Aorta (tissue), 5 donors: ENCODE measurements at regions not wholly inside any gene's neighbourhood (a gene's known extent, or its start where the extent isn't known, plus 50 kb on each side); places are given as distances from the start of the nearest gene placed in this dataset.

ENCODE experiments used
- ATAC-seq: fragments of 200-7000 bp; cut with Tn5 transposase; one replicate; pipeline ENCODE4 v1.9.1; 2022; ENCODE audit warnings: moderate library complexity; ENCODE audit not compliant: low FRiP score
- DNase-seq, 2 donors: peaks; one replicate each; pipeline ENCODE4 v3.0.0-alpha.2; 2020
- H3K27ac ChIP-seq, 2 donors: one replicate each; pipeline ENCODE4 v1.5.1; 2013; ENCODE audit warnings: low read length in 2 of 2, mild to moderate bottlenecking in 2 of 2, moderate library complexity in 2 of 2, control low read depth in 1 of 2, inconsistent platforms in 1 of 2, low read depth in 1 of 2
- H3K27me3 ChIP-seq, 2 donors: one replicate each; pipeline ENCODE4 v1.6.1; 2013; ENCODE audit warnings: control low read depth in 1 of 2, low read length in 1 of 2, mild to moderate bottlenecking in 1 of 2, moderate library complexity in 1 of 2; ENCODE audit not compliant: insufficient read depth in 2 of 2, control insufficient read depth in 1 of 2
- H3K36me3 ChIP-seq, 2 donors: one replicate each; pipeline ENCODE4 v1.6.1; 2013; ENCODE audit warnings: control low read depth in 1 of 2, low read length in 1 of 2, mild to moderate bottlenecking in 1 of 2; ENCODE audit not compliant: insufficient read depth in 2 of 2, control insufficient read depth in 1 of 2
- H3K4me1 ChIP-seq, 2 donors: one replicate each; pipeline ENCODE4 v1.6.1; 2013; ENCODE audit warnings: low read length in 2 of 2, control low read depth in 1 of 2, mild to moderate bottlenecking in 1 of 2, moderate library complexity in 1 of 2; ENCODE audit not compliant: insufficient read depth in 2 of 2, control insufficient read depth in 1 of 2
- H3K4me3 ChIP-seq, 2 donors: one replicate each; pipeline ENCODE4 v1.5.1; 2013; ENCODE audit warnings: low read length in 2 of 2, control low read depth in 1 of 2, mild to moderate bottlenecking in 1 of 2
- H3K9me3 ChIP-seq: one replicate; pipeline ENCODE4 v1.6.1; 2013; ENCODE audit warnings: mild to moderate bottlenecking, low read length; ENCODE audit not compliant: control insufficient read depth
- WGBS, 2 donors: extraction: QIAGEN DNeasy Blood & Tissue Kit; methylation state at CpG; one replicate each; pipeline ENCODE4 v1.1.7; 2013; 5-methylcytosine and 5-hydroxymethylcytosine counted together
- intact Hi-C, 2 donors: fragments of 100-400 bp; cut with DNase I; formaldehyde crosslinking; loops; one replicate each; pipeline versions ENCODE4 v1.14.2 to v1.15.0; 2022
- donor health status: healthy with polysubstance abuse.
- donor health status: Bipolar disorder and iron deficiency.
- donor health status: DM: no; HTN: no; CAD: no.
- donor health status: DM: no; HTN: no; CAD: no.
- donor health status: DM: yes; HTN: yes; CAD: no.

DNA sequence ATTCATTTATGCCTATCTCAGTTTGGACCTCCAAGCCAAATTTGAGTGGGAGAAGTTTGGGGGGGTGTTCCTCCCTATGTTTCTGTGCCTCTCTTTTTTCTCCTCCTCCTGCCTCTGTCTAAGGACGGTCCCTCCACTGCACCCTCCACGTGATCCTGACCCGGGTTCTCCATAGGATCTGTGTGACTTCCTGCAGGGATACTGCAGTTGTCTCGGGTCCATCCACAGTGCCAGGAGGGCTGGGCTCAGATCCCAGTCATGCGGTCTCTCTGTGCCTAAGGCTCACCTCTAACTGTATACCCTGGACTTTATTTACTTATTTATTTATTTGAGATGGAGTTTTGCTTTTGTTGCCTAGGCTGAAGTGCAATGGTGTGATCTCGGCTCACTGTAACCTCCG lies 1354.5 kb downstream of the BRD1 start:
- H3K9me3 ChIP-seq: no peaks in the 10 kb centered on the region
- 83 to 85% methylated on average over 7 of the region's 7 CpGs for WGBS, 2 donors
- no peak for DNase-seq
- ATAC-seq: no peak
- intact Hi-C loops: no loop called here
- H3K4me1 ChIP-seq: no peaks in the 10 kb centered on the region
- no peak overlapping the region for H3K4me3 ChIP-seq
- no peaks in the 10 kb centered on the region for H3K36me3 ChIP-seq
- H3K27ac ChIP-seq: no peak overlapping the region
- H3K27me3 ChIP-seq: peaks cover 0 to under 1% of the 10 kb centered on the region in 2 donors

DNA sequence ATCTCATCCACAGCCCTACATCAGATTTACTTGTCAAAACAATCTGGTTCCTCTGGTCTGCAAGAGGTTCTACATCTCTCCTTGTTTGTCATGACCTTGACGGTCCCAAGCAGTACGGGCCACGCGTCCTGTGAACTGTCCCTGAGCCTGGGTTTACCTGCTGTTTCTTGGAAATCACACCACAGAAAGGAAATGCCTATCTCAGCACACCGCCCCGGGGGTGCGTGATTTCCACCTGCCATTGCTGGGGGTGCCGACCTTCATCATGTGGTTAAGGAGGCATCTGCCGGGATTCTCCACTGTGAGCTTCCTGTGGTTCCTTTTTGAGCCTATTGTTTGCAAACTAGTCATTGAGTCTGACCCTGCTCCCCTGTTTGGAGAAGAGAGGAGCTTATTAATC lies 1363.4 kb downstream of the BRD1 start:
- H3K4me3 ChIP-seq: no peak overlapping the region
- H3K27me3 ChIP-seq: peaks cover 0 to 2% of the 10 kb centered on the region in 2 donors
- H3K27ac ChIP-seq: no peak overlapping the region
- no peaks in the 10 kb centered on the region for H3K4me1 ChIP-seq
- DNase-seq (peak; percentile 15 to 54), ATAC-seq (no peak)
- H3K9me3 ChIP-seq: no peaks in the 10 kb centered on the region
- 71% methylated on average over 9 of the region's 9 CpGs for WGBS, 2 donors
- intact Hi-C loops: no loop called here
- H3K36me3 ChIP-seq: no peaks in the 10 kb centered on the region

DNA sequence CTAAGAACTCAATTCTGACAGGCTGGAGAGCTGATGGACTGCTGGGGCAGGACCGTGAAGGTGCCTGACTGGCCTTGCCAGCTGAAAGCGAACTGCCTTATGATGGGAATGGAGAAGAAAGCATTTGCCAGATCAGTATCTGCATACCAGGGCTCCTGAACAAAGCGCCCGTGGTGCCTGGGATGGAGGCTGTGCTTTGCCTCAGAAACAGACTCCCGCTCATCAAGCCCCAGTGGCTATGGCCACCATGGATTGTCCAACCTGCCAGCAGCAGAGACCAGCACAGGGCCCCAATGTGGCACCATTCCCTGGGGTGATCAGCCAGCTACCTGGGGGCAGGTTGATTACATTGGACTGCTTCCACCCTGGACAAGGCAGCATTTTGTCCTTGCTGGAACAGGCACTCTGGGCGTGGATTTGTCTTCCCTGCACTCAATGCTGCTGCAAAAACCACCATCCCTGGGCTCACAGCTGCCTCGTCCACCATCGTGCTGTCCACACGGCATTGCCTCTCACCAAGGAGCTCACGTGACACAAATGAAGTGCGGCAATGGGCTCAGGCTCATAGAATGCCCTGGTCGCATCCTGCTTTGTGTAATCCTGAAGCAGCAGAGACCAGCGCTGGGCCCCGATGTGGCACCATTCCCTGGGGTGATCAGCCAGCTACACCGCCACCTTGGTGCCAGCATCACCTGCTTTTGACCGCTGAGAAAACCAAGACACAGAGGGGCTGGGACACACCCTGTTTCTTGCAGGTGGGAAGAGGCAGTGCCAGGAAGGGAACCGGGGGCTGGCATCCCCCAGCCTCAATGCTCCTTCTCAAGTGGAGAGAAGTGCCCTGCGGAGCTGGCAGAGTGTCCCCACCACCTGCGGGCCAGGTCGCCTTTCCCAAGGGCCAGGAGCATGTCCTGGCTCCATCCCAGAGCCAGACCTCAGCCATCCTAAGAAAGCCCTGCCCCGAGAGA lies 1367.5 kb downstream of the BRD1 start:
- peak in 1 of 2 donors; percentile 60 for DNase-seq
- WGBS, 2 donors: 83 to 84% methylated on average over 21 of the region's 21 CpGs

DNA sequence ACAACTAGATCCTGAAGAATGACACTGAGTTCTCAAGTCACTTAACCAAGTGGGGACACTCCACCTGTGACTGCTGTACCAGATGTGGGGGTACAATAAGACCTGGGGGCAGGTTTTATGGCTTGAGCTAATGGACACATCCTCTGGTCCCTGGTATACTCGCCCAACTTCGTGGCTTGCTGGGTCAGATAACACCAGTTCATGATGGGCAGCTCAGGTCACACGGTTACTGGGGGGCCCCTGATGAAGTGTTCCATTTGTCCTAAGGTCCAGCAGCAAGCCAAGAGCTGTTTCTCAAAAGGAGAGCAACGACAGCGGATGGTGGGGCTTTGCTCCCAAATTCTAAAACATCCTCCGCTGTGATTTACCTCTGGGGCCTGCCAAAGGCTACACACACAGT lies 1368.4 kb downstream of the BRD1 start:
- Histone ChIP-seq H3K4me3 (no peak overlapping the region), H3K36me3 (no peaks in the 10 kb centered on the region), H3K27ac (no peak overlapping the region), H3K9me3 (no peaks in the 10 kb centered on the region), H3K27me3 (no peaks in the 10 kb centered on the region), H3K4me1 (no peaks in the 10 kb centered on the region)
- ATAC-seq: no peak
- DNase-seq: peak in 1 of 2 donors; percentile 9
- WGBS, 2 donors: 63 to 71% methylated on average over 6 of the region's 6 CpGs
- intact Hi-C loops: no loop called here

More for the DNA sequence above, 1367.5 kb downstream of the BRD1 start:
- no peak overlapping the region for H3K4me3 ChIP-seq
- no peaks in the 10 kb centered on the region for H3K27me3 ChIP-seq
- no peak overlapping the region for H3K27ac ChIP-seq
- ATAC-seq: no peak
- no peaks in the 10 kb centered on the region for H3K4me1 ChIP-seq
- no peaks in the 10 kb centered on the region for H3K36me3 ChIP-seq
- H3K9me3 ChIP-seq: no peaks in the 10 kb centered on the region
- intact Hi-C loops: no loop called here

DNA sequence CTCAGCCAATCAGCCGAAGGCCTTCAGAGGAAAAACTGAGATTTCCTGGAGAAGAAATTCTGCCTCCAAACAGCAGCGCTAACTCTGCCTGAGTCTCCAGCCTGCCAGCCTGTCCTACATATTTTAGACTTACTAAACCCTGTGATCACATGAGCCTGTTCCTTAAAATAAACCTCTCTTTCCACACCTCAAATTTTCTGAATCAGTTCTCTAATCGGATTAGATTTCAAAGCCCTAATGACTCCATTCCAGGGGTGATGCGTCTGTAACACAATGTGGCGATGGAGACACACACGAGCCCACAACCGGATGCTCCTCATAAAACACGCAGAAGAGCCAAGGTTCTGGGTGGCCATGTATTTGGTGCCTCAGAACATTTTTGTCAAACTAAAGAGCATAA lies 1371.2 kb downstream of the BRD1 start:
- Histone ChIP-seq H3K27ac (no peak overlapping the region), H3K36me3 (no peaks in the 10 kb centered on the region), H3K9me3 (no peaks in the 10 kb centered on the region), H3K4me3 (no peak overlapping the region), H3K4me1 (no peaks in the 10 kb centered on the region), H3K27me3 (no peaks in the 10 kb centered on the region)
- intact Hi-C loops: no loop called here
- WGBS, 2 donors: 64 to 70% methylated on average over 8 of the region's 8 CpGs
- peak in 1 of 2 donors; percentile 4 for DNase-seq
- no peak for ATAC-seq

DNA sequence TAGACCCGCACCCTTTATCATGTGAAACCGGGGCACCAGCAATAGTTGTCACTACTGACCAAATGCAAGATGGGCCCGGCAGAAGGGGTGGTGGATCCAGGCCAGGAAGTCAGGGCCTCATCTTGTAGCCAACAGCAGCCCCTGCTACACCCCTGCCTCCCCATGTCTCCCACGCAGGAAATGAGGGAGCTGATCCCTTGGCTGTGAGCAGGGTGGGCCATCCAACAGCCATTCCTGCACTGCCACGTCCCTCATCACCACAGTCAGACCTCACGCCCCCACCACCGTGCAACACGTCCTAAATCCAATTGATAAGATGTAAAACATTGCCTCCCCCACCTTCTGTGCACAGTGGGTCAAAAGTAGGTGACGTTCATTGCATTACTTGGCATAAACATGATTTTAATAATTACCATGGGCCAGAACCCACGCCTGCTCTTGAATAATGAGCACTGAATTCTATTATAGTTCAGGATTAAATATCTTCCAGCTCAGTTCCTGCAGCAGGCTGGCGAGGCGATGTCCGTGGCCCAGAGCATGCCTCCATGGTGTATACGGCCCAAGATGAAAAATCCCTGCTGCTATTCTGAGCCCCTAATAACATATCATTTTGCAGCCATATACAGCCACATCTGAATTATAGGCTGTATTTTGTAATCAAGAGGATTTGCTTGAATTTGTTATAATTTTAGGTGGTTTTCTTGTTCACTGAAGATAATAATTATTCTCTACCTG lies 1373.8 kb downstream of the BRD1 start:
- no peak for ATAC-seq

DNA sequence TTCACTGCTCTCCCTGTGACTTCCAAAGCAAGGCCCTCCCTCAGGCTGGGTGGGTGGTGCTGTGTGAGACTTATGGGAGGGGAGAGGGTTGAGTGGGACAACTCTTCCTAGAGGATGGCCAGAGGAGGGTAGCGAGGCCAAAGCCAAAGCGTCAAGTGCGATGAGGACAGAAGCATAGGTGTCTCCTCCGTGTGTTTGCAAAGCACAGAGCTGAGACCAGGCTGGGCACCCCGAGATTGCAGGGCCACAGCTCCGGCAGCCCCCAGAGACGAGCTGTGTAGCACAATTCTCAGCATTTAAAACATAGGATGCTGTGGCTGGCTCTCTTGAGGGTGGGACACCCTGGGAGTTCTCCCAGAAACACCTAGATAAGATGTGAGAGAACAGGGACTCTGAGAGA lies 1374.5 kb downstream of the BRD1 start:
- intact Hi-C loops: no loop called here
- WGBS, 2 donors: 86 to 89% methylated on average over 7 of the region's 7 CpGs
- H3K36me3 ChIP-seq: no peaks in the 10 kb centered on the region
- no peak overlapping the region for H3K27ac ChIP-seq
- H3K4me3 ChIP-seq: no peak overlapping the region
- no peaks in the 10 kb centered on the region for H3K27me3 ChIP-seq
- peak; percentile 6 to 50 for DNase-seq
- H3K4me1 ChIP-seq: no peaks in the 10 kb centered on the region
- ATAC-seq: peak; percentile 4
- H3K9me3 ChIP-seq: no peaks in the 10 kb centered on the region

More for the DNA sequence above, 1373.8 kb downstream of the BRD1 start:
- WGBS, 2 donors: 67 to 71% methylated on average over 14 of the region's 14 CpGs
- Histone ChIP-seq H3K27me3 (no peaks in the 10 kb centered on the region), H3K4me3 (no peak overlapping the region), H3K36me3 (no peaks in the 10 kb centered on the region), H3K27ac (no peak overlapping the region), H3K4me1 (no peaks in the 10 kb centered on the region), H3K9me3 (no peaks in the 10 kb centered on the region)
- peak in 1 of 2 donors; percentile 50 for DNase-seq
- intact Hi-C loops: no loop called here

DNA sequence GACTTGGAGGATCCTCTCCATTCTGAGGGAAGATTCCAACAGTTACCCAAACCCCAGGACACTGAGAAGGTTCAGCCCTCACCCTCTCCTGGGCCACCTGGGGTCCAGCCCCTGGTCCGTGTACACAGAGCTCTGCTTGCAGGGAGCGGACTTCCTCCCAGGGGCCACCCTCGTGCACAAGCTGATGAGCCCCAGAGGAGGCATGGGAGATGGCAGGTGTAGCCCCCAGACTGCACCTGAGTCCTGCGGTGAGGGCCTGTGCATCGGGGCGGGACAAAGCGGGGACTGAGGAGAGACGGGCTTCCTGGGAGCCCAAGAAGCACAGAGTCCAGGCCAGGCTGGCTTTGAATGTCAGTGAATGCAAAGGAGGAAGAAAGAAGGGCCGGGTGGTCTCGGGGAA lies 1374.9 kb downstream of the BRD1 start:
- peak in 1 of 2 donors; percentile 29 for DNase-seq
- intact Hi-C loops: no loop called here
- peak; percentile 4 for ATAC-seq

More for the DNA sequence above, 1374.9 kb downstream of the BRD1 start:
- no peaks in the 10 kb centered on the region for H3K27me3 ChIP-seq
- H3K36me3 ChIP-seq: no peaks in the 10 kb centered on the region
- no peak overlapping the region for H3K27ac ChIP-seq
- peaks cover 2% of the 10 kb centered on the region for H3K9me3 ChIP-seq
- no peaks in the 10 kb centered on the region for H3K4me1 ChIP-seq
- 81 to 84% methylated on average over 8 to 10 of the region's 10 CpGs for WGBS, 2 donors
- H3K4me3 ChIP-seq: no peak overlapping the region
